Hematopoietic multipotent progenitor cell treated with erythropoietin and hydrocortisone succinate and interleukin-3 and kit ligand, for 17 days (in vitro differentiated cells): ENCODE measurements at regions not wholly inside any gene's neighbourhood (a gene's known extent, or its start where the extent isn't known, plus 50 kb on each side); places are given as distances from the start of the nearest gene placed in this dataset.
"Not testable (repeated sequence)": the region's sequence is repeated elsewhere in the genome, so short reads cannot be mapped to it uniquely, and the experiment has no call there.

Experiments used
- DNase-seq: peaks from one replicate; pipeline ENCODE4 v3.0.0-alpha.2; 2015; ENCODE audit warnings: low spot score

- DNase-seq = no peak
Observed at GRCh38 chr11:134843735-134844134, 431.7 kb upstream of the B3GAT1 start.

GRCh38 chr11:134843020-134843419, 431.0 kb upstream of the B3GAT1 start:
- no peak for DNase-seq

GRCh38 chr11:134841972-134842371, 429.9 kb upstream of the B3GAT1 start:
- DNase-seq = no peak

- no peak for DNase-seq
Observed at GRCh38 chr11:134841411-134841810, 429.4 kb upstream of the B3GAT1 start.

GRCh38 chr11:134840945-134841344, 428.9 kb upstream of the B3GAT1 start:
- DNase-seq = no peak

GRCh38 chr11:134840165-134840564, 428.1 kb upstream of the B3GAT1 start:
- DNase-seq = not testable (repeated sequence)

- DNase-seq = no peak
Observed at GRCh38 chr11:134838708-134839107, 426.7 kb upstream of the B3GAT1 start.

GRCh38 chr11:134837887-134838232, 425.8 kb upstream of the B3GAT1 start:
- DNase-seq = no peak

GRCh38 chr11:134837166-134837886, 425.3 kb upstream of the B3GAT1 start:
- DNase-seq = no peak

- DNase-seq = no peak
Observed at GRCh38 chr11:134836561-134836960, 424.5 kb upstream of the B3GAT1 start.

- DNase-seq = no peak
Observed at GRCh38 chr11:134835561-134835960, 423.5 kb upstream of the B3GAT1 start.

- DNase-seq = no peak
Observed at GRCh38 chr11:134830312-134830711, 418.3 kb upstream of the B3GAT1 start.

GRCh38 chr11:134823970-134824369, 411.9 kb upstream of the B3GAT1 start:
- DNase-seq = no peak

GRCh38 chr11:134822897-134823296, 410.9 kb upstream of the B3GAT1 start:
- DNase-seq = no peak

GRCh38 chr11:134821422-134821821, 409.4 kb upstream of the B3GAT1 start:
- no peak for DNase-seq

- DNase-seq = no peak
Observed at GRCh38 chr11:134819041-134819440, 407.0 kb upstream of the B3GAT1 start.

GRCh38 chr11:134818516-134818915, 406.5 kb upstream of the B3GAT1 start:
- DNase-seq = no peak

GRCh38 chr11:134815404-134815803, 403.4 kb upstream of the B3GAT1 start:
- DNase-seq = no peak

- DNase-seq = no peak
Observed at GRCh38 chr11:134807997-134808396, 396.0 kb upstream of the B3GAT1 start.

- no peak for DNase-seq
Observed at GRCh38 chr11:134802598-134802997, 390.6 kb upstream of the B3GAT1 start.

GRCh38 chr11:134802116-134802515, 390.1 kb upstream of the B3GAT1 start:
- DNase-seq = no peak

- DNase-seq = no peak
Observed at GRCh38 chr11:134801570-134801969, 389.5 kb upstream of the B3GAT1 start.

GRCh38 chr11:134800826-134801225, 388.8 kb upstream of the B3GAT1 start:
- DNase-seq = no peak

GRCh38 chr11:134800130-134800529, 388.1 kb upstream of the B3GAT1 start:
- no peak for DNase-seq
